Fibroblast of mammary gland (primary cell): ENCODE measurements at regions not wholly inside any gene's neighbourhood (a gene's known extent, or its start where the extent isn't known, plus 50 kb on each side); places are given as distances from the start of the nearest gene placed in this dataset.

ENCODE experiments used
- DNase-seq: peaks from one replicate; pipeline ENCODE4 v3.0.0-alpha.2; 2010; ENCODE audit warnings: low read depth
- H3K4me3 ChIP-seq: 2 replicates; pipeline ENCODE4 v1.5.1; 2011; ENCODE audit warnings: low read depth, mild to moderate bottlenecking, low read length, moderate library complexity; ENCODE audit not compliant: control insufficient read depth
- CTCF ChIP-seq: conservative IDR thresholded peaks from 2 replicates; pipeline ENCODE4 v1.5.1; 2011; ENCODE audit warnings: low read depth, low read length, inconsistent platforms; ENCODE audit not compliant: control insufficient read depth, insufficient read depth

GRCh38 chr3:78070188-78070587 lies 1030.3 kb downstream of the ROBO2 start:
- no peak for TF ChIP-seq CTCF
- no peak for DNase-seq
- no peak overlapping the region for H3K4me3 ChIP-seq

- no peak for TF ChIP-seq CTCF
- DNase-seq = no peak
- no peak overlapping the region for H3K4me3 ChIP-seq
Observed at GRCh38 chr3:78076379-78076778, 1036.5 kb downstream of the ROBO2 start.

- no peak overlapping the region for H3K4me3 ChIP-seq
- no peak for DNase-seq
Observed at GRCh38 chr3:78077178-78077577, 1037.3 kb downstream of the ROBO2 start.

GRCh38 chr3:78077842-78078241 lies 1037.9 kb downstream of the ROBO2 start:
- DNase-seq = no peak
- H3K4me3 ChIP-seq = no peak overlapping the region
- no peak for TF ChIP-seq CTCF

More at GRCh38 chr3:78077178-78077577, 1037.3 kb downstream of the ROBO2 start:
- TF ChIP-seq CTCF = no peak

GRCh38 chr3:78079514-78079913 lies 1039.6 kb downstream of the ROBO2 start:
- no peak overlapping the region for H3K4me3 ChIP-seq
- DNase-seq = no peak
- TF ChIP-seq CTCF = no peak

GRCh38 chr3:78086150-78086549 lies 1046.3 kb downstream of the ROBO2 start:
- TF ChIP-seq CTCF = no peak
- peak; percentile 3 for DNase-seq
- H3K4me3 ChIP-seq = no peak overlapping the region

GRCh38 chr3:78087134-78087533 lies 1047.2 kb downstream of the ROBO2 start:
- no peak for TF ChIP-seq CTCF
- no peak for DNase-seq
- no peak overlapping the region for H3K4me3 ChIP-seq
